T-helper 1 cell treated with Interleukin-12 subunit alpha and Interleukin-12 subunit beta and Interleukin-4 antibody, amounts not matched to agents 30 ng/mL and 1 ng/mL, for 36 hours (primary cell): ENCODE measurements at regions not wholly inside any gene's neighbourhood (a gene's known extent, or its start where the extent isn't known, plus 50 kb on each side); places are given as distances from the start of the nearest gene placed in this dataset.
"Not testable (repeated sequence)": the region's sequence is repeated elsewhere in the genome, so short reads cannot be mapped to it uniquely, and the experiment has no call there.

Experiments used
- intact Hi-C: fragments of 100-400 bp; cut with micrococcal nuclease; formaldehyde crosslinking; loops from one replicate; pipeline ENCODE4 v1.15.1; 2024

GRCh38 chr22:27244328-27244727 is 557.2 kb downstream of the MN1 start:
- intact Hi-C loops: no loop called here

- intact Hi-C loops: no loop called here
These were observed 556.5 kb downstream of the MN1 start for GRCh38 chr22:27245056-27245455.

GRCh38 chr22:27246558-27246957 is 555.0 kb downstream of the MN1 start:
- intact Hi-C loops: no loop called here

- intact Hi-C loops: no loop called here
These were observed 553.7 kb downstream of the MN1 start for GRCh38 chr22:27247701-27248434.

GRCh38 chr22:27250418-27250817 is 551.1 kb downstream of the MN1 start:
- intact Hi-C loops: no loop called here

- intact Hi-C loops: no loop called here
These were observed 550.7 kb downstream of the MN1 start for GRCh38 chr22:27250886-27251285.

GRCh38 chr22:27251563-27251962 is 550.0 kb downstream of the MN1 start:
- intact Hi-C loops: no loop called here

- intact Hi-C loops: no loop called here
These were observed 549.1 kb downstream of the MN1 start for GRCh38 chr22:27252282-27253049.

GRCh38 chr22:27253108-27253902 is 548.3 kb downstream of the MN1 start:
- intact Hi-C loops: no loop called here

- intact Hi-C loops: not testable (repeated sequence)
These were observed 547.5 kb downstream of the MN1 start for GRCh38 chr22:27254063-27254462.

GRCh38 chr22:27255580-27255979 is 546.0 kb downstream of the MN1 start:
- intact Hi-C loops: no loop called here

GRCh38 chr22:27257987-27258386 is 543.6 kb downstream of the MN1 start:
- intact Hi-C loops: no loop called here

GRCh38 chr22:27258616-27259172 is 542.9 kb downstream of the MN1 start:
- intact Hi-C loops: no loop called here

- intact Hi-C loops: no loop called here
These were observed 542.1 kb downstream of the MN1 start for GRCh38 chr22:27259433-27259832.

GRCh38 chr22:27260087-27260698 is 541.4 kb downstream of the MN1 start:
- intact Hi-C loops: no loop called here

- intact Hi-C loops: no loop called here
These were observed 539.2 kb downstream of the MN1 start for GRCh38 chr22:27262361-27262760.

- intact Hi-C loops: no loop called here
These were observed 537.4 kb downstream of the MN1 start for GRCh38 chr22:27264184-27264583.

GRCh38 chr22:27267145-27267544 is 534.4 kb downstream of the MN1 start:
- intact Hi-C loops: no loop called here

GRCh38 chr22:27269751-27270543 is 531.6 kb downstream of the MN1 start:
- intact Hi-C loops: no loop called here

- intact Hi-C loops: no loop called here
These were observed 530.6 kb downstream of the MN1 start for GRCh38 chr22:27270818-27271510.
